Kidney (tissue), 13 donors: ENCODE measurements at regions not wholly inside any gene's neighbourhood (a gene's known extent, or its start where the extent isn't known, plus 50 kb on each side); places are given as distances from the start of the nearest gene placed in this dataset.

Experiments used
- DNase-seq, 5 donors: peaks; one replicate each; pipeline ENCODE4 v3.0.0-alpha.2; 2013 to 2020
- FAIRE-seq: peaks from 2 replicates; lab custom pipeline; 2012; peaks lifted over from hg19 to GRCh38; lab: Jason Lieb, UNC
- H3K27ac ChIP-seq, 2 donors: one replicate each; pipeline ENCODE4 v1.7.0; 2013; ENCODE audit warnings: low read depth in 2 of 2, low read length in 2 of 2, inconsistent platforms in 1 of 2
- H3K27me3 ChIP-seq: one replicate; pipeline ENCODE4 v1.7.1; 2013; ENCODE audit warnings: low read length, inconsistent platforms; ENCODE audit not compliant: control insufficient read depth, insufficient read depth
- H3K36me3 ChIP-seq, 3 donors: one replicate each; pipeline versions ENCODE4 v1.7.0 to v1.7.1; 2013; ENCODE audit warnings: low read length in 3 of 3, control low read depth in 1 of 3, inconsistent platforms in 1 of 3; ENCODE audit not compliant: insufficient read depth in 3 of 3, control insufficient read depth in 2 of 3
- H3K4me1 ChIP-seq, 3 donors: one replicate each; pipeline versions ENCODE4 v1.7.0 to v1.7.1; 2013; ENCODE audit warnings: low read length in 3 of 3, inconsistent platforms in 1 of 3, low read depth in 1 of 3; ENCODE audit not compliant: control insufficient read depth in 2 of 3, insufficient read depth in 2 of 3
- H3K4me3 ChIP-seq, 3 donors: one replicate each; pipeline versions ENCODE4 v1.7.0 to v1.8.1; 2013; ENCODE audit warnings: low read length in 3 of 3, control low read depth in 1 of 3, inconsistent platforms in 1 of 3
- H3K9ac ChIP-seq, 3 donors: one replicate each; pipeline versions ENCODE4 v1.7.0 to v1.7.1; 2013; ENCODE audit warnings: low read length in 3 of 3, control low read depth in 1 of 3, inconsistent platforms in 1 of 3
- H3K9me3 ChIP-seq, 3 donors: one replicate each; pipeline versions ENCODE4 v1.7.0 to v1.7.1; 2013; ENCODE audit warnings: low read length in 3 of 3, control low read depth in 1 of 3, inconsistent platforms in 1 of 3; ENCODE audit not compliant: control insufficient read depth in 2 of 3, insufficient read depth in 1 of 3
- intact Hi-C: fragments of 100-400 bp; cut with DNase I; formaldehyde crosslinking; loops from one replicate; pipeline ENCODE4 v1.11.1; 2022
- TF ChIP-seq, protein P1 (sequence below): IDR thresholded peaks from 3 replicates; pipeline ENCODE4 v1.5.1; 2012; ENCODE audit warnings: mild to moderate bottlenecking, moderate library complexity, borderline replicate concordance; ENCODE audit not compliant: insufficient read depth; ENCODE audit errors: extremely low read depth
- donor health status: control.
- donor health status: control.
- donor health status: control.
- donor health status: control.
- donor health status: control.
- donor health status: DM: yes; HTN: yes; CAD: no.
- donor health status: Normal renal cell carcinoma (clear cell type).

DNA sequence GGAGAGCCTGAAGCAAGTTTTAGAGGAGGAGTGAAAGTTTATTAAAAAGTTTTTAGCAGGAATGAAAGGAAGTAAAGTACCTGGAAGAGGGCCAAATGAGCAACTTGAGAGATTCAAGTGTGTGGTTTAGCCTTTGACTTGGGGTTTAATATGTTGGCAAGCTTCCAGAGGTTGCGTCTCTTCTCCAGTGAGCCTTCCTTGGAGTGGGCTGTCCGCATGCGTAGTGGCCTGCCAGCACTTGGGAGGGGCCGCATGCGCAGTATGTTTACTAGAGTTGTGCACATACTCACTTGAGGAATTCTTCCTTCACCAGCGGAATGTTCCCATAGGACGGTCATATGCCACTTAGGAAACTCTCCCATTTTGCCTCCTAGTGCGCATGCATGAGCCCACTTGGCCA, 235.2 kb downstream of the ALDH8A1 start:
- no peak overlapping the region for H3K9ac ChIP-seq
- no peaks in the 10 kb centered on the region for H3K36me3 ChIP-seq
- DNase-seq (peak in 1 of 5 donors; percentile 17), FAIRE-seq (no peak)
- H3K27ac ChIP-seq, result peak overlapping the region in 1 of 2 donors; percentile 64
- H3K4me1 ChIP-seq, result peaks cover 0 to 8% (median 2%) of the 10 kb centered on the region in 3 donors
- intact Hi-C loops, result no loop called here
- TF ChIP-seq, protein P1, sequence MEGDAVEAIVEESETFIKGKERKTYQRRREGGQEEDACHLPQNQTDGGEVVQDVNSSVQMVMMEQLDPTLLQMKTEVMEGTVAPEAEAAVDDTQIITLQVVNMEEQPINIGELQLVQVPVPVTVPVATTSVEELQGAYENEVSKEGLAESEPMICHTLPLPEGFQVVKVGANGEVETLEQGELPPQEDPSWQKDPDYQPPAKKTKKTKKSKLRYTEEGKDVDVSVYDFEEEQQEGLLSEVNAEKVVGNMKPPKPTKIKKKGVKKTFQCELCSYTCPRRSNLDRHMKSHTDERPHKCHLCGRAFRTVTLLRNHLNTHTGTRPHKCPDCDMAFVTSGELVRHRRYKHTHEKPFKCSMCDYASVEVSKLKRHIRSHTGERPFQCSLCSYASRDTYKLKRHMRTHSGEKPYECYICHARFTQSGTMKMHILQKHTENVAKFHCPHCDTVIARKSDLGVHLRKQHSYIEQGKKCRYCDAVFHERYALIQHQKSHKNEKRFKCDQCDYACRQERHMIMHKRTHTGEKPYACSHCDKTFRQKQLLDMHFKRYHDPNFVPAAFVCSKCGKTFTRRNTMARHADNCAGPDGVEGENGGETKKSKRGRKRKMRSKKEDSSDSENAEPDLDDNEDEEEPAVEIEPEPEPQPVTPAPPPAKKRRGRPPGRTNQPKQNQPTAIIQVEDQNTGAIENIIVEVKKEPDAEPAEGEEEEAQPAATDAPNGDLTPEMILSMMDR, result no peak
- no peaks in the 10 kb centered on the region for H3K27me3 ChIP-seq
- peak overlapping the region in 2 of 3 donors; percentile 28 to 52 for H3K4me3 ChIP-seq
- no peaks in the 10 kb centered on the region for H3K9me3 ChIP-seq

GRCh38 chr6:134714113-134714512, 235.8 kb downstream of the ALDH8A1 start:
- Histone ChIP-seq H3K27me3 (no peaks in the 10 kb centered on the region), H3K9ac (no peak overlapping the region), H3K4me3 (peak overlapping the region in 2 of 3 donors; percentile 28 to 52), H3K36me3 (no peaks in the 10 kb centered on the region), H3K27ac (peak overlapping the region in 1 of 2 donors; percentile 64), H3K4me1 (peaks cover 0 to 8% (median 0%) of the 10 kb centered on the region in 3 donors), H3K9me3 (no peaks in the 10 kb centered on the region)
- intact Hi-C loops, result no loop called here
- FAIRE-seq (no peak), DNase-seq (peak in 1 of 5 donors; percentile 12)
- TF ChIP-seq, protein P1, result no peak

DNA sequence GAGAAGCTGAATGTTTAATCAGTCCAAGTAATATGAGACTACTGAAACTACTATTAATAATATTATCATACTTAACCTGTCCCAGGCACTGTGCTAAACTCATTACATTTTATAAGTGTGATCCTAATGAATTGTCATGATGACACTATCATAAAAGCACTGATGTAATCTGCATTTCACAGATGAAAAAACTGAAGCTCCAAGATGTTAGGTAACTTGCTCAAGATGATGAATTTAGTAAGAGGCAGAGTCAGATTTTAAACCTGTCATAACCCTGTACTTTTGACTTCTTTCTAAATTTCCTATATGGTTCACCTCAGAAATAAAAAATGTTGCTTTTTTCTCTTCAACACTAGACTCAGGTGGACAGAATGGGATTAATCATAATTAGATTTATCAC, 237.6 kb downstream of the ALDH8A1 start:
- intact Hi-C loops, result no loop called here
- Histone ChIP-seq H3K27ac (no peak overlapping the region), H3K4me3 (no peak overlapping the region), H3K9ac (no peak overlapping the region), H3K9me3 (no peaks in the 10 kb centered on the region), H3K36me3 (no peaks in the 10 kb centered on the region), H3K27me3 (no peaks in the 10 kb centered on the region), H3K4me1 (peaks cover 0 to 8% (median 0%) of the 10 kb centered on the region in 3 donors)
- TF ChIP-seq, protein P1, result no peak
- FAIRE-seq (no peak), DNase-seq (no peak)

DNA sequence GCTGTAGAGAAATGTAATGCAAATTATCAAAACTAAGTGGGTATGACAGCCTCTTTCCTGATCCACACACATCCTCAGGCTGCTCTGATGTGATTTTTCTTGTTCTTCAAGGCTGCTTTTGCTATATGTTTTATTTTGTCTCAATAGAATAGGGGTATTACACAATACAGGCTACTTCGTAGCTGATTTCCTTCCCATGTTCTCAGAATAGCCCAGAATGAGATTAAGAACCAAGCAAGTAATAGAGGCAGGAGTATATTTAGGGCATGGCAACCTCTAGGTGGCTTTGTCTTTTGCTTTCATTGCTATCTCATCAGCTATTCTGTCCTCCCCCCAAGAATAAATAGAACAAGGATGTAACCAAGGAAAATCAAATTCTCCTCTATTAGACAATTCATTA, 241.8 kb downstream of the ALDH8A1 start:
- H3K4me1 ChIP-seq, result peaks cover 0 to 4% (median 0%) of the 10 kb centered on the region in 3 donors
- intact Hi-C loops, result no loop called here
- no peaks in the 10 kb centered on the region for H3K9me3 ChIP-seq
- FAIRE-seq (no peak), DNase-seq (no peak)
- H3K27me3 ChIP-seq, result no peaks in the 10 kb centered on the region
- H3K4me3 ChIP-seq, result no peak overlapping the region
- H3K9ac ChIP-seq, result no peak overlapping the region
- no peaks in the 10 kb centered on the region for H3K36me3 ChIP-seq
- H3K27ac ChIP-seq, result peak overlapping the region in 1 of 2 donors; percentile 53
- TF ChIP-seq, protein P1, result no peak
